Adrenal gland (tissue), 5 donors: ENCODE measurements at regions not wholly inside any gene's neighbourhood (a gene's known extent, or its start where the extent isn't known, plus 50 kb on each side); places are given as distances from the start of the nearest gene placed in this dataset.

Experiments
- POLR2A ChIP-seq, 2 donors: fragments of 450-650 bp; IDR thresholded peaks; one replicate each; pipeline ENCODE4 v1.6.1; 2017; ENCODE audit warnings: antibody characterized with exemption in 2 of 2, mild to moderate bottlenecking in 2 of 2, moderate library complexity in 1 of 2
- TF ChIP-seq, protein P1 (sequence below), 6 experiments: fragments of 450-650 bp in 4 of 6; fragments of 200-600 bp in 2 of 6; sonication (generic) in 1 of 6; IDR thresholded peaks; 1 replicate in 5 of 6; 2 replicates in 1 of 6; pipeline versions ENCODE4 v1.5.1 to v1.8.0; 2016 to 2021; ENCODE audit warnings: antibody characterized with exemption in 6 of 6, mild to moderate bottlenecking in 2 of 6, moderate library complexity in 1 of 6
- donor health status: DM: no; HTN: no; CAD: no.

GRCh38 chr1:36567601-36568341 lies 85.1 kb upstream of the CSF3R start:
- TF ChIP-seq, protein P1, sequence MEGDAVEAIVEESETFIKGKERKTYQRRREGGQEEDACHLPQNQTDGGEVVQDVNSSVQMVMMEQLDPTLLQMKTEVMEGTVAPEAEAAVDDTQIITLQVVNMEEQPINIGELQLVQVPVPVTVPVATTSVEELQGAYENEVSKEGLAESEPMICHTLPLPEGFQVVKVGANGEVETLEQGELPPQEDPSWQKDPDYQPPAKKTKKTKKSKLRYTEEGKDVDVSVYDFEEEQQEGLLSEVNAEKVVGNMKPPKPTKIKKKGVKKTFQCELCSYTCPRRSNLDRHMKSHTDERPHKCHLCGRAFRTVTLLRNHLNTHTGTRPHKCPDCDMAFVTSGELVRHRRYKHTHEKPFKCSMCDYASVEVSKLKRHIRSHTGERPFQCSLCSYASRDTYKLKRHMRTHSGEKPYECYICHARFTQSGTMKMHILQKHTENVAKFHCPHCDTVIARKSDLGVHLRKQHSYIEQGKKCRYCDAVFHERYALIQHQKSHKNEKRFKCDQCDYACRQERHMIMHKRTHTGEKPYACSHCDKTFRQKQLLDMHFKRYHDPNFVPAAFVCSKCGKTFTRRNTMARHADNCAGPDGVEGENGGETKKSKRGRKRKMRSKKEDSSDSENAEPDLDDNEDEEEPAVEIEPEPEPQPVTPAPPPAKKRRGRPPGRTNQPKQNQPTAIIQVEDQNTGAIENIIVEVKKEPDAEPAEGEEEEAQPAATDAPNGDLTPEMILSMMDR (IDR thresholded peaks at IDR 0.05), result no peak
- no peak for TF ChIP-seq POLR2A (IDR thresholded peaks at IDR 0.05)
